Loucy (cell line): ENCODE measurements at regions not wholly inside any gene's neighbourhood (a gene's known extent, or its start where the extent isn't known, plus 50 kb on each side); places are given as distances from the start of the nearest gene placed in this dataset.

Source experiments
- H2AFZ ChIP-seq: fragments of 200-600 bp; sonication (generic); 2 replicates; pipeline ENCODE4 v1.6.0; 2016; ENCODE audit warnings: antibody characterized with exemption, mild to moderate bottlenecking, low read length, moderate library complexity
- H3F3A ChIP-seq: fragments of 200-600 bp; 2 replicates; pipeline ENCODE4 v1.6.0; 2016; ENCODE audit warnings: antibody characterized with exemption, low read depth, mild to moderate bottlenecking
- H3K27me3 ChIP-seq: fragments of 200-600 bp; sonication (generic); 2 replicates; pipeline ENCODE4 v1.6.1; 2014; ENCODE audit warnings: low read length, mild to moderate bottlenecking; ENCODE audit not compliant: insufficient read depth, poor library complexity, severe bottlenecking
- H3K36me3 ChIP-seq: fragments of 200-600 bp; sonication (generic); 2 replicates; pipeline ENCODE4 v1.6.1; 2016; ENCODE audit warnings: low read length; ENCODE audit not compliant: insufficient read depth
- H3K4me1 ChIP-seq: fragments of 200-600 bp; sonication (generic); 2 replicates; pipeline ENCODE4 v1.5.1; 2014; ENCODE audit warnings: low read length, mild to moderate bottlenecking; ENCODE audit not compliant: insufficient read depth, poor library complexity, severe bottlenecking
- H3K4me2 ChIP-seq: fragments of 200-600 bp; sonication (generic); 2 replicates; pipeline ENCODE4 v1.6.0; 2014; ENCODE audit warnings: antibody characterized with exemption, low read length, low read depth, mild to moderate bottlenecking; ENCODE audit not compliant: poor library complexity, severe bottlenecking
- H3K4me3 ChIP-seq: fragments of 200-600 bp; sonication (generic); 2 replicates; pipeline ENCODE4 v1.5.1; 2014; ENCODE audit warnings: low read length, mild to moderate bottlenecking, mixed read lengths; ENCODE audit not compliant: poor library complexity, severe bottlenecking
- H3K79me2 ChIP-seq: fragments of 200-600 bp; sonication (generic); 2 replicates; pipeline ENCODE4 v1.6.1; 2014; ENCODE audit warnings: low read length; ENCODE audit not compliant: insufficient read depth
- H3K9ac ChIP-seq: fragments of 200-600 bp; sonication (generic); 2 replicates; pipeline ENCODE4 v1.6.0; 2014; ENCODE audit warnings: mild to moderate bottlenecking, low read depth, low read length, moderate library complexity; ENCODE audit not compliant: poor library complexity, severe bottlenecking
- H3K9me2 ChIP-seq: fragments of 200-600 bp; sonication (generic); replicated peaks from 2 replicates; pipeline ENCODE4 v1.6.1; 2016; ENCODE audit warnings: low read depth, low read length, mixed read lengths
- H3K9me3 ChIP-seq: fragments of 200-600 bp; sonication (generic); 2 replicates; pipeline ENCODE4 v1.6.1; 2014; ENCODE audit warnings: mild to moderate bottlenecking, antibody characterized with exemption, low read length, low read depth; ENCODE audit not compliant: insufficient read depth
- H4K20me1 ChIP-seq: fragments of 200-600 bp; sonication (generic); 2 replicates; pipeline ENCODE4 v1.6.0; 2014; ENCODE audit warnings: antibody characterized with exemption, low read length, mild to moderate bottlenecking; ENCODE audit not compliant: insufficient read depth, poor library complexity, severe bottlenecking
- CTCF ChIP-seq: fragments of 200-600 bp; sonication (generic); conservative IDR thresholded peaks from 2 replicates; pipeline ENCODE4 v1.5.1; 2014; ENCODE audit warnings: mild to moderate bottlenecking, antibody characterized with exemption, low read length
- EZH2phosphoT487 ChIP-seq: fragments of 200-600 bp; IDR thresholded peaks from 2 replicates; pipeline ENCODE4 v1.6.1; 2018; ENCODE audit warnings: antibody characterized with exemption, mild to moderate bottlenecking, moderate library complexity, borderline replicate concordance

GRCh38 chr12:131192951-131193350, 239.2 kb downstream of the ADGRD1 start:
- no peak overlapping the region for H3K9ac ChIP-seq

GRCh38 chr12:131194166-131194565, 240.5 kb downstream of the ADGRD1 start:
- Histone ChIP-seq H3K9me3 (no peaks in the 10 kb centered on the region; the same call in 1 of the 2 replicates), H2AFZ (no peak overlapping the region), H3F3A (no peaks in the 10 kb centered on the region), H3K27me3 (peaks cover 34% of the 10 kb centered on the region), H3K36me3 (no peaks in the 10 kb centered on the region), H3K9me2 (no peaks in the 10 kb centered on the region), H3K4me3 (no peak overlapping the region), H3K4me2 (no peak overlapping the region), H4K20me1 (no peaks in the 10 kb centered on the region), H3K79me2 (no peaks in the 10 kb centered on the region), H3K9ac (no peak overlapping the region), H3K4me1 (no peaks in the 10 kb centered on the region)
- TF ChIP-seq CTCF (no peak), EZH2phosphoT487 (no peak)

More at GRCh38 chr12:131192951-131193350, 239.2 kb downstream of the ADGRD1 start:
- Histone ChIP-seq H3K4me2 (no peak overlapping the region), H3K4me1 (no peaks in the 10 kb centered on the region), H3F3A (no peaks in the 10 kb centered on the region), H3K27me3 (peaks cover 25% of the 10 kb centered on the region), H3K79me2 (no peaks in the 10 kb centered on the region), H3K36me3 (no peaks in the 10 kb centered on the region), H4K20me1 (no peaks in the 10 kb centered on the region), H3K9me2 (no peaks in the 10 kb centered on the region), H2AFZ (no peak overlapping the region), H3K4me3 (no peak overlapping the region), H3K9me3 (peaks cover 4% of the 10 kb centered on the region; the same call in 1 of the 2 replicates)
- TF ChIP-seq EZH2phosphoT487: no peak
- TF ChIP-seq CTCF: no peak

GRCh38 chr12:131195796-131196195, 242.1 kb downstream of the ADGRD1 start:
- Histone ChIP-seq H3K9me3 (no peaks in the 10 kb centered on the region; the same call in 1 of the 2 replicates), H3F3A (no peaks in the 10 kb centered on the region), H3K4me2 (no peak overlapping the region), H3K79me2 (no peaks in the 10 kb centered on the region), H4K20me1 (no peaks in the 10 kb centered on the region), H2AFZ (no peak overlapping the region), H3K9me2 (no peaks in the 10 kb centered on the region), H3K4me3 (no peak overlapping the region), H3K27me3 (peaks cover 47% of the 10 kb centered on the region), H3K4me1 (no peaks in the 10 kb centered on the region), H3K36me3 (no peaks in the 10 kb centered on the region), H3K9ac (no peak overlapping the region)
- TF ChIP-seq CTCF: no peak
- TF ChIP-seq EZH2phosphoT487: no peak
